ENCODE measurements at regions not wholly inside any gene's neighbourhood (a gene's known extent, or its start where the extent isn't known, plus 50 kb on each side); places are given as distances from the start of the nearest gene placed in this dataset.
"Not testable (repeated sequence)": the region's sequence is repeated elsewhere in the genome, so short reads cannot be mapped to it uniquely, and the experiment has no call there.

GRCh38 chr13:25002311-25002710 lies 93.6 kb upstream of the PABPC3 start:
- Histone ChIP-seq H3K4me2 (ENCODE audit: low read depth, low read length) (peak overlapping the region; percentile 39; the same call in 1 of the 2 replicates), H3K4me1 (ENCODE audit: insufficient read depth, low read length) (peaks cover 27% of the 10 kb centered on the region)
- POLR2A ChIA-PET; CTCF ChIA-PET (ENCODE audit: low intra/inter-chr PET ratio, low total read pairs); intact Hi-C loops (cut with micrococcal nuclease; ENCODE audit: unreplicated experiment); H3K9me3 ChIP-seq (ENCODE audit: low read length); H2AFZ ChIP-seq (ENCODE audit: low read length); H3K36me3 ChIP-seq (replicated peaks in 1 of 2; ENCODE audit: control insufficient read depth in 1 of 2, insufficient read depth in 2 of 2, low read length in 2 of 2); H4K20me1 ChIP-seq (ENCODE audit: insufficient read depth, low read length); BruUV-seq (replicated peaks); H3K27ac ChIP-seq (ENCODE audit: extremely low read length, insufficient read depth, low read length); H3K27me3 ChIP-seq (ENCODE audit: control insufficient read depth in 1 of 2, insufficient read depth in 2 of 2, low read length in 2 of 2); H3K9ac ChIP-seq (ENCODE audit: insufficient read depth, low read depth, low read length); in situ Hi-C loops (cut with HindIII; ENCODE audit: extremely low pct_ligation_motif_present, low pct_unique_long_range_greater_than_20kb); H3K79me2 ChIP-seq (ENCODE audit: insufficient read depth, low read length); H3K4me3 ChIP-seq (replicated peaks in 1 of 3; ENCODE audit: insufficient read depth in 1 of 3, low read depth in 2 of 3, low read length in 3 of 3): not testable (repeated sequence)
- WGBS (ENCODE audit: low lambda C conversion rate), result under 1% methylated on average over 14 of the region's 14 CpGs
- peak; percentile 21 for DNase-seq (ENCODE audit: low spot score)
- FAIRE-seq, result peak; percentile 70
- TF ChIP-seq TEAD3 (CRISPR knock-in tag; optimal IDR thresholded peaks at IDR 0.05; ENCODE audit: borderline replicate concordance) (peak; percentile 37), CTCF (CRISPR knock-in tag; IDR thresholded peaks at IDR 0.05) (peak; percentile 28; the same call in 1 of the 2 replicates)
- peak; percentile 81 for ATAC-seq

GRCh38 chr13:25004489-25004888 lies 91.4 kb upstream of the PABPC3 start:
- in situ Hi-C loops (cut with HindIII; ENCODE audit: extremely low pct_ligation_motif_present, low pct_unique_long_range_greater_than_20kb); H2AFZ ChIP-seq (ENCODE audit: low read length); intact Hi-C loops (cut with micrococcal nuclease; ENCODE audit: unreplicated experiment); H3K27ac ChIP-seq (ENCODE audit: extremely low read length, insufficient read depth, low read length); H3K4me3 ChIP-seq (replicated peaks in 1 of 3; ENCODE audit: insufficient read depth in 1 of 3, low read depth in 2 of 3, low read length in 3 of 3); BruUV-seq (replicated peaks); H4K20me1 ChIP-seq (ENCODE audit: insufficient read depth, low read length); POLR2A ChIA-PET; H3K4me2 ChIP-seq (ENCODE audit: low read depth, low read length); H3K36me3 ChIP-seq (replicated peaks in 1 of 2; ENCODE audit: control insufficient read depth in 1 of 2, insufficient read depth in 2 of 2, low read length in 2 of 2); H3K9me3 ChIP-seq (ENCODE audit: low read length); ATAC-seq; DNase-seq (ENCODE audit: low spot score); H3K9ac ChIP-seq (ENCODE audit: insufficient read depth, low read depth, low read length); H3K27me3 ChIP-seq (ENCODE audit: control insufficient read depth in 1 of 2, insufficient read depth in 2 of 2, low read length in 2 of 2); FAIRE-seq; H3K79me2 ChIP-seq (ENCODE audit: insufficient read depth, low read length): not testable (repeated sequence)
- H3K4me1 ChIP-seq (ENCODE audit: insufficient read depth, low read length), result peaks cover 27% of the 10 kb centered on the region
- WGBS (ENCODE audit: low lambda C conversion rate), result 5% methylated on average over 4 of the region's 10 CpGs
- CTCF ChIA-PET (ENCODE audit: low intra/inter-chr PET ratio, low total read pairs), result interaction anchor here (1.5 kb wide), 1 partner anchor 9 kb away, joined by 3 read pairs; no protein-coding TSS in a partner anchor
